ENCODE measurements at regions not wholly inside any gene's neighbourhood (a gene's known extent, or its start where the extent isn't known, plus 50 kb on each side); places are given as distances from the start of the nearest gene placed in this dataset.

- Histone ChIP-seq H3K9ac (ENCODE audit: low read depth, low read length) (no peak overlapping the region), H3K4me1 (ENCODE audit: control insufficient read depth, insufficient read depth, low read length) (no peaks in the 10 kb centered on the region), H2AFZ (replicated peaks; ENCODE audit: low read length, poor library complexity) (no peak overlapping the region), H4K91ac (ENCODE audit: insufficient read depth, low read depth, low read length) (no peak overlapping the region), H2BK20ac (ENCODE audit: low read depth, low read length) (no peak overlapping the region), H3K56ac (ENCODE audit: extremely low read depth, insufficient read depth, low read length) (no peak overlapping the region), H3K18ac (ENCODE audit: low read depth, low read length) (no peak overlapping the region), H3K4ac (ENCODE audit: low read depth, low read length) (no peak overlapping the region), H3K4me2 (ENCODE audit: low read depth, low read length) (no peak overlapping the region), H3K27me3 (ENCODE audit: control insufficient read depth, insufficient read depth, low read length) (no peaks in the 10 kb centered on the region), H4K8ac (ENCODE audit: low read depth in 2 of 2, low read length in 2 of 2) (no peak overlapping the region), H3K9me1 (ENCODE audit: insufficient read depth, low read length) (no peaks in the 10 kb centered on the region), H4K20me1 (ENCODE audit: insufficient read depth, low read length) (no peaks in the 10 kb centered on the region), H3K14ac (replicated peaks; ENCODE audit: low read depth, low read length) (no peak overlapping the region), H2BK15ac (ENCODE audit: low read depth, low read length) (no peak overlapping the region), H3K36me3 (ENCODE audit: control insufficient read depth, insufficient read depth, low read length) (no peaks in the 10 kb centered on the region), H3K4me3 (ENCODE audit: insufficient read depth, low read depth, low read length) (no peak overlapping the region), H2AK9ac (replicated peaks; ENCODE audit: low read depth, low read length, poor library complexity) (no peak overlapping the region), H3K27ac (ENCODE audit: insufficient read depth, low read length) (no peak overlapping the region), H2BK120ac (ENCODE audit: low read depth, low read length) (no peak overlapping the region), H3K79me1 (ENCODE audit: low read depth in 1 of 2, low read length in 2 of 2) (no peaks in the 10 kb centered on the region), H2BK5ac (ENCODE audit: low read depth, low read length, poor library complexity, severe bottlenecking) (no peak overlapping the region), H3K9me3 (ENCODE audit: control insufficient read depth, insufficient read depth, low read length) (no peaks in the 10 kb centered on the region), H3K23ac (ENCODE audit: low read depth, low read length) (no peak overlapping the region), H4K5ac (ENCODE audit: low read depth, low read length) (no peak overlapping the region), H2AK5ac (ENCODE audit: low read depth, low read length) (no peak overlapping the region)
- in situ Hi-C loops (cut with MboI; ENCODE audit: low sequenced_read_pairs) (no loop called here), intact Hi-C loops (cut with micrococcal nuclease) (no loop called here), dilution Hi-C loops (cut with HindIII; ENCODE audit: low sequenced_read_pairs, unreplicated experiment) (no loop called here)
- POLR2A ChIA-PET (ENCODE audit: unreplicated experiment), result no interaction called here
- BruUV-seq (replicated peaks), result no TSS peak
- TF ChIP-seq BHLHE40 (IDR thresholded peaks at IDR 0.05; ENCODE audit: low read depth, low read length) (no peak), RCOR1 (IDR thresholded peaks at IDR 0.05; ENCODE audit: insufficient replicate concordance, low read length) (no peak), USF2 (IDR thresholded peaks at IDR 0.05; ENCODE audit: low read depth, low read length) (no peak), MXI1 (IDR thresholded peaks at IDR 0.05; ENCODE audit: borderline replicate concordance, low read depth, low read length) (no peak), ELK1 (IDR thresholded peaks at IDR 0.05; ENCODE audit: borderline replicate concordance, low read depth, low read length) (no peak)
- no peak for ATAC-seq (ENCODE audit: low read depth)
- CTCF ChIA-PET, result no interaction called here
- no peak for DNase-seq
- no CpG with 5 or more reads among the region's 2 CpGs for WGBS, 2 experiments (ENCODE audit: extremely low coverage in 2 of 2, insufficient read length in 1 of 2)
Observed at GRCh38 chr4:23220911-23221310, 528.2 kb downstream of the GBA3 start.
